ENCODE measurements at regions not wholly inside any gene's neighbourhood (a gene's known extent, or its start where the extent isn't known, plus 50 kb on each side); places are given as distances from the start of the nearest gene placed in this dataset.

GRCh38 chr14:82398256-82398655 is 864.6 kb upstream of the SEL1L start:
- TF ChIP-seq EZH2 (IDR thresholded peaks at IDR 0.05) (no peak), POLR2AphosphoS5 (IDR thresholded peaks at IDR 0.05; ENCODE audit: borderline replicate concordance, low read depth, low read length) (no peak), FOXP2 (optimal IDR thresholded peaks at IDR 0.05; ENCODE audit: control extremely low read depth, extremely low read length, insufficient read depth) (no peak)
